Stimulated activated CD4-positive, alpha-beta T cell treated with anti-CD3 and anti-CD28 coated beads, Interleukin-1b, Interleukin-23, amount 100 ng/mL, for 1 hour (primary cell): ENCODE measurements at regions not wholly inside any gene's neighbourhood (a gene's known extent, or its start where the extent isn't known, plus 50 kb on each side); places are given as distances from the start of the nearest gene placed in this dataset.
"Not testable (repeated sequence)": the region's sequence is repeated elsewhere in the genome, so short reads cannot be mapped to it uniquely, and the experiment has no call there.

Experiments
- DNase-seq, 2 donors: peaks; one replicate each; pipeline ENCODE4 v3.0.0-alpha.2; 2020; ENCODE audit warnings: low read depth in 2 of 2

DNA sequence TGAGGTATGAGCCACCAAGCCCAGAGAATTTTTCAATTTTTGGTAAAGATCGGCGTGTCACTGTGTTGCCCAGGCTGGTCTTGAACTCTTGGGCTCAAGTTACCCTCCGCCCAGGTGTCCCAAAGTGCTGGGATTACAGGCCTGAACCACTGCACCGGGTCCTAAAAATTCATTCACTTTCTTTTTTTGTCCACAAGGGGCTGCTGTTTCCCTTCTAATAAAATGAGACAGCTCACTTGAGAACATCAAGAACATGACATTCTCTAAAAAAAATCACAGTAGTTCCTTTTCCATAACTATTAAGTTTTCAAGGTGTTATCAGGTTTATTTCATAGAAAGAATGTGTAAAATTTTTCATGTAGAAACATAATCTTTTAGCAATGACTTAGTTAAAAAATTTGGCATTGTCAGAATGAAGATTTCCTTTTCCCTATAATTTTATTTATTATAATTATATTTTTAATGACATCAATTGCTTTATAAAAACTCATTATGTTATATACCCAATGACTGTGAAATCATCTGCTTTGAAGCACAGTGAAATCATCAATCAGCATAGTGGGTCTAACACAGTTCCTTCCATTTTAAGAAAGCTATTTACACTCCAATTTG is 1723.8 kb upstream of the DEFB115 start:
- DNase-seq: not testable (repeated sequence)

DNA sequence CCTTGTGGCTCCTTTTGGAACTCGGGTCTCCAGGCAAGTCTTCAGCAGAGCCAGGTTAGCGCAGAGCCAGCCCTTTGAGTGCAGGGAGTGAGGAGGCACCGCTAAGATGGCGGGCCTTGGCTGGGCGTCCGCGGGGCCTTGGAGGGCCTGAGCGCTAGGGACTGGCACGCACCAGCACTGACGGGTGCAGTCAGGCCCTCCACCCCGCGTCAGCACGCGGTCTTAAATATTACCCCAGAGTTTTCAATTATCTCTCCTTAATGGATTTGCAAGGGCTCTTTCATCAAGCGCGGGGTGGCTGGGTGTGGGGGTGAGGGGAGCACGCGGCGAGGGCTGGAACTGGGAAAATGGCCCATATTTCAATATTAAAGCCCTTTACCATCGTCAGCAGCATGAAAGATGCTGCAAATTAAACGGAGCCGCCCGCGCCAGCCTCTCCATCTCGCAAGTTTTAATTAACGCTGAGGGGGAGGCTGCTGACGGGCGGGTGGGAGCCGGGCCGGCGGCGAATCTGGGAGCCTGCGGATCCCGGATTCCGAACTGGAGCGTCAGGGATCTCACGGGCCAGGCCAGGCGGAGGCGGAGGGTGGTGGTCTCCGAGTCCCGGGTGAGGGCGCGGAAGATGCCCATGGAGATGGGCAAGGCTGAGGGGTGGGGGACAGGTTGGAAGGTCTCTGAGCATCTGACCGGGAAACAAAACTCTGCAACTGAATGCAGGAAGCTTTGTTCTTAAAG is 1690.4 kb upstream of the DEFB115 start:
- not testable (repeated sequence) for DNase-seq

- not testable (repeated sequence) for DNase-seq
These were observed 1689.8 kb upstream of the DEFB115 start for GRCh38 chr20:29567671-29568070.

DNA sequence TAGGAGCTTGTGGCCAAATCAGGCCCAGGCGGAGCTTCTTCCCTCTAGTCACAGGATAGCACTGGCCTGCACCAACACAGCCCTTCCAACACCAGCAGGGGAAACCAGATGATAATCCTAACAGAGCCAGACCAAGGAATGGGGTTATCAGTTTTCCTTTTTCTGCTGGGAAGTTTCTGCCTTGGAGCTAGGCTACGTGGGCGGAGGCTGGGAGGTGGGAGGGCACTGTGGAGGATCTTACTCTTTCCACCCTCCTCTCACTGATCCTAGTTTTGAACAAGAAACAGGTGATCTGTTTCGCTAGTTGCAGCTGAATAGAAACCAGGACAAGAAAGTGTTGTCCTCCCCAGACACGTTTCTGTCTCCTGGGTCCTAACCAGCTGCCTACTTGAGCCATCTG is 1687.3 kb upstream of the DEFB115 start:
- DNase-seq: not testable (repeated sequence)

DNA sequence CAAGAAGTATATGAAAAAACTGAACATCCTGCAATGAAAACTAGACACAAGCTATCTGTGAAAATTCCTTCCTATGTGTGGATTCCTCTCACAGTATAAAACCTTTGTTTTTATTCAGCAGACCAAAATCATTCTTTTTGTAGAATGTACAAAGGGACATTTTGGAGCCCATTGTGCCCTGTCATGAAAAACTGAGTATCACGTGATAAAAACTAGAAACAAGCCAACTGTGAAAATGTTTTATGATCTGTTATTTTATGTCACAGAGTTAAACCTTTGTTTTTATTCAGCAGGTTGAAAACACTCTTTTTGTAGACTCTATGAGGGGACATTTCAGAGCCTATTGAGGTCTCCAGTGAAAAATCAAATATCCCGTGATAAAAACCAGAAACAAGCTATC is 1667.9 kb upstream of the DEFB115 start:
- DNase-seq: not testable (repeated sequence)

DNA sequence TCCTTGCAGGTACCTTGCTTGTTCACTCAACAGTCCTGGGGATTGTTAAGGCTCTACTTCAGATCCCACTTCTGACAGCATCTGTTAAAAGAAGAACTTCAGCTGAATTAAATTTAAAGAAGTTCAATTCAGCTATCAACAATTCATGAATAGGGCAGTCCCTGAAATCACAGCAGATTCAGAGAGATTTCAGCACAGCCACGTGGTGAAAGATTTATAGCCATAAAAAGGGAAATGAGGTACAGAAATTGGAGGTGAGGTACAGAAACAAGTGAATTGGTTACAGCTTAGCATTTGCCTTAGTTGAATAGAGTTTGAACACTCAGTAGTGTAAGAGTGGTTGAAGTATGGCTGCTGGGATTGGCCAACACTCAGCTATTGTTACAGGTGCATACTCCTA is 1653.3 kb upstream of the DEFB115 start:
- not testable (repeated sequence) for DNase-seq

GRCh38 chr20:29606171-29606570 is 1651.3 kb upstream of the DEFB115 start:
- not testable (repeated sequence) for DNase-seq

DNA sequence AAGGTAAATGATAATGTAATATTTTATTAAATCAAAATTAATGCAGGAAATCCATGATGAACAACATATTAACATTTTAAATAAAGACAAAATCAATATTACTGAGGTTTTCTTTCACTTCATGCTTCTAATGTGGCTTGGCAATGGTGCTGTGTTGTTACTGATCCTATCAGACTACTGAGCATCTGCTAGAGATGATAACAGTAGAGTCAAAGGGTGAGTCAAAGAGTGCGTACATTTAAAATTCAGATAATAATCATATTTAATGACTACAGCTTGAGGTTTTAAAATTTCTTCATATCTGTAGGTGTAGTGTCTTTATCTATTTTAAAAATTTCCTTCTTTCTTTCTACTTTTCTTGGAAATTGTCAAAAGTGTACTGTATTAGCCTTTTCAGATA is 1628.1 kb upstream of the DEFB115 start:
- not testable (repeated sequence) for DNase-seq
